Testis (tissue), 2 donors: ENCODE measurements at regions not wholly inside any gene's neighbourhood (a gene's known extent, or its start where the extent isn't known, plus 50 kb on each side); places are given as distances from the start of the nearest gene placed in this dataset.

Experiments
- DNase-seq: peaks from one replicate; pipeline ENCODE4 v3.0.0-alpha.2; 2019
- H3K27ac ChIP-seq, 2 donors: fragments of 200-600 bp; sonication (generic); one replicate each; pipeline ENCODE4 v1.5.1; 2019
- H3K27me3 ChIP-seq: fragments of 200-600 bp; sonication (generic); one replicate; pipeline ENCODE4 v1.5.1; 2019
- H3K36me3 ChIP-seq: fragments of 200-600 bp; sonication (generic); one replicate; pipeline ENCODE4 v1.5.1; 2017; ENCODE audit warnings: low read depth; ENCODE audit errors: missing control alignments
- H3K4me1 ChIP-seq: fragments of 200-600 bp; sonication (generic); one replicate; pipeline ENCODE4 v1.5.1; 2019
- H3K4me3 ChIP-seq, 2 donors: fragments of 200-600 bp; sonication (generic); one replicate each; pipeline ENCODE4 v1.5.1; 2017 to 2019
- H3K9me3 ChIP-seq: fragments of 200-600 bp; sonication (generic); one replicate; pipeline ENCODE4 v1.5.1; 2017
- POLR2A ChIP-seq: fragments of 450-650 bp; IDR thresholded peaks from one replicate; pipeline ENCODE4 v1.6.1; 2017; ENCODE audit warnings: antibody characterized with exemption, mild to moderate bottlenecking, moderate library complexity
- WGBS, 2 donors: methylation state at CpG; one replicate each; pipeline ENCODE4 v1.1.5; 2018; 5-methylcytosine and 5-hydroxymethylcytosine counted together
- intact Hi-C: fragments of 100-400 bp; cut with DNase I; formaldehyde crosslinking; loops from one replicate; pipeline ENCODE4 v1.15.1; 2023; ENCODE audit warnings: low total_unique reads
- TF ChIP-seq, protein P1 (sequence below), 3 experiments: fragments of 450-650 bp in 2 of 3; fragments of 200-600 bp in 1 of 3; sonication (generic) in 1 of 3; IDR thresholded peaks; one replicate each; pipeline ENCODE4 v1.5.1; 2016 to 2019; ENCODE audit warnings: antibody characterized with exemption in 3 of 3, mild to moderate bottlenecking in 2 of 3, moderate library complexity in 1 of 3

DNA sequence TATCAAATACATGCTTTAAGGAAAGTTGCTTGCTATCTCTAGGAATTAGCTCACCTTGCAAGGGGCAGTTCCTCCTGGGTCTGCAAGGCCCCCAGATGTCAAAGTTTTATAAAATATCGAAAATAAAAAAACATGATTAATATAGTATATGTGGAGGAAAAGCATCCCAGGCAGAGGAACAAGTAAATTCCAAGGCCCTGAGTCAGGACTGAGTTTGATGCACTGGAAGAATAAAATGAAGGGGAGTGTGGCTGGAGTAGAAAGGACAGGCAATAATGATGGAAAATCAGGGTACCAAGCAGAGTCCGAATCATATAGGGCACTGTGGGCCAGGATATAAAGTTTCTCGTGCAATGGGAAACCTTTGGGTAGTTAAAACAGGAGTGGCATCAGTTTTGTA lies 112.4 kb upstream of the EEPD1 start:
- no peak overlapping the region for H3K4me3 ChIP-seq
- WGBS, 2 donors: 89 to 93% methylated on average over 3 of the region's 3 CpGs
- intact Hi-C loops: no loop called here
- DNase-seq: no peak
- no peaks in the 10 kb centered on the region for H3K27me3 ChIP-seq
- H3K36me3 ChIP-seq: no peaks in the 10 kb centered on the region
- peaks cover 10% of the 10 kb centered on the region for H3K4me1 ChIP-seq
- no peak for TF ChIP-seq POLR2A
- TF ChIP-seq, protein P1, sequence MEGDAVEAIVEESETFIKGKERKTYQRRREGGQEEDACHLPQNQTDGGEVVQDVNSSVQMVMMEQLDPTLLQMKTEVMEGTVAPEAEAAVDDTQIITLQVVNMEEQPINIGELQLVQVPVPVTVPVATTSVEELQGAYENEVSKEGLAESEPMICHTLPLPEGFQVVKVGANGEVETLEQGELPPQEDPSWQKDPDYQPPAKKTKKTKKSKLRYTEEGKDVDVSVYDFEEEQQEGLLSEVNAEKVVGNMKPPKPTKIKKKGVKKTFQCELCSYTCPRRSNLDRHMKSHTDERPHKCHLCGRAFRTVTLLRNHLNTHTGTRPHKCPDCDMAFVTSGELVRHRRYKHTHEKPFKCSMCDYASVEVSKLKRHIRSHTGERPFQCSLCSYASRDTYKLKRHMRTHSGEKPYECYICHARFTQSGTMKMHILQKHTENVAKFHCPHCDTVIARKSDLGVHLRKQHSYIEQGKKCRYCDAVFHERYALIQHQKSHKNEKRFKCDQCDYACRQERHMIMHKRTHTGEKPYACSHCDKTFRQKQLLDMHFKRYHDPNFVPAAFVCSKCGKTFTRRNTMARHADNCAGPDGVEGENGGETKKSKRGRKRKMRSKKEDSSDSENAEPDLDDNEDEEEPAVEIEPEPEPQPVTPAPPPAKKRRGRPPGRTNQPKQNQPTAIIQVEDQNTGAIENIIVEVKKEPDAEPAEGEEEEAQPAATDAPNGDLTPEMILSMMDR (IDR thresholded peaks at IDR 0.05): no peak
- no peaks in the 10 kb centered on the region for H3K9me3 ChIP-seq
- no peak overlapping the region for H3K27ac ChIP-seq

DNA sequence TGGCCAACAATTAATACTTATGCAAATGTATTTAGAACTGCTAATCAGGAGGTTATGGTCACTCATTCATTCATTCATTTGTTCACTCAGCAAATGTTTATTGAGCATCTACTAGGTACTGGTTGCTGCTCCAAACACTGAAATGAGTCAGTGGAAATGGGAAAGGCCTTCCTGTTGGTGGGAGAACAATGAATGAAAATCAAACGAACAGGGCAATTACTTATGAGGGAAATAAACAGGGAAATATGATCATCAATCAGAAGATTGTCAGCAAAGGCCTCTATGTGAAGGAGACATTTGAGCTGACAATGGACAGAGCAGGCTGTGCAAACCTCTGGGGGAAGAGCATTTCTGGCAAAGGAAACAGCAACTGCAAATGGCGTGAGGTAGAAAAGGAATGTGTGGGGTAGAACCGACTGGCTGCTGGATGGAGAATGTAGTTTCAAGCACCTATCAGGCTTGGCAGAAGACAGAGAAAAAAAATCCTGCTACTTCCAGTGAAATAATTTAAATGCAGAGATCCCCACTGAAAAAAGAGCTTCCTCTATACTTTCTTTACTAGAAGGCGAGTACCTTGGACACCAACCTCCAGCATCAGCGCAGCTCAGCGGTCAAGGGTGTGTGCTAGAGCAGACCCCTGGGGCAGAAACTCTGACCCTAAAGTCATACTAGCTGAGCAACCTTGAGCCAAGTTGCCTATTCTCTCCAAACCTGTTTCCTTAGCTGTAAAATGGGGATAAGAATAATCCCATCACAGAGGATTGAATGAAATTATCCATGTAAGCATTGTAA lies 108.8 kb upstream of the EEPD1 start:
- no peak for TF ChIP-seq POLR2A
- TF ChIP-seq, protein P1 (IDR thresholded peaks at IDR 0.05): no peak
- no peaks in the 10 kb centered on the region for H3K27me3 ChIP-seq
- 75 to 83% methylated on average over 6 of the region's 6 CpGs for WGBS, 2 donors
- intact Hi-C loops: no loop called here
- no peaks in the 10 kb centered on the region for H3K9me3 ChIP-seq
- H3K36me3 ChIP-seq: no peaks in the 10 kb centered on the region
- no peak overlapping the region for H3K4me3 ChIP-seq
- H3K4me1 ChIP-seq: peaks cover 4% of the 10 kb centered on the region
- H3K27ac ChIP-seq: no peak overlapping the region
- no peak for DNase-seq

- DNase-seq: no peak
- H3K4me3 ChIP-seq: no peak overlapping the region
- peaks cover 4% of the 10 kb centered on the region for H3K4me1 ChIP-seq
- H3K27ac ChIP-seq: no peak overlapping the region
- no peaks in the 10 kb centered on the region for H3K9me3 ChIP-seq
- 76 to 84% methylated on average over 2 of the region's 2 CpGs for WGBS, 2 donors
- no peak for TF ChIP-seq POLR2A
- TF ChIP-seq, protein P1 (IDR thresholded peaks at IDR 0.05): no peak
- H3K36me3 ChIP-seq: no peaks in the 10 kb centered on the region
- intact Hi-C loops: no loop called here
- no peaks in the 10 kb centered on the region for H3K27me3 ChIP-seq
These were observed 107.7 kb upstream of the EEPD1 start for GRCh38 chr7:36045326-36045725.

GRCh38 chr7:36045830-36046341 lies 107.2 kb upstream of the EEPD1 start:
- H3K27ac ChIP-seq: no peak overlapping the region
- no peak for DNase-seq
- intact Hi-C loops: no loop called here
- no peak for TF ChIP-seq POLR2A
- TF ChIP-seq, protein P1 (IDR thresholded peaks at IDR 0.05): no peak
- no peaks in the 10 kb centered on the region for H3K36me3 ChIP-seq
- WGBS, 2 donors: 64 to 69% methylated on average over 3 of the region's 3 CpGs
- no peaks in the 10 kb centered on the region for H3K9me3 ChIP-seq
- H3K4me1 ChIP-seq: peaks cover 4% of the 10 kb centered on the region
- no peaks in the 10 kb centered on the region for H3K27me3 ChIP-seq
- no peak overlapping the region for H3K4me3 ChIP-seq
